GM21526 (cell line): ENCODE measurements at regions not wholly inside any gene's neighbourhood (a gene's known extent, or its start where the extent isn't known, plus 50 kb on each side); places are given as distances from the start of the nearest gene placed in this dataset.

Experiments
- ATAC-seq: cut with Tn5 transposase; IDR thresholded peaks from one replicate; pipeline ENCODE4 v1.9.1; 2021; ENCODE audit warnings: moderate library complexity; ENCODE audit not compliant: unreplicated experiment, low FRiP score

DNA sequence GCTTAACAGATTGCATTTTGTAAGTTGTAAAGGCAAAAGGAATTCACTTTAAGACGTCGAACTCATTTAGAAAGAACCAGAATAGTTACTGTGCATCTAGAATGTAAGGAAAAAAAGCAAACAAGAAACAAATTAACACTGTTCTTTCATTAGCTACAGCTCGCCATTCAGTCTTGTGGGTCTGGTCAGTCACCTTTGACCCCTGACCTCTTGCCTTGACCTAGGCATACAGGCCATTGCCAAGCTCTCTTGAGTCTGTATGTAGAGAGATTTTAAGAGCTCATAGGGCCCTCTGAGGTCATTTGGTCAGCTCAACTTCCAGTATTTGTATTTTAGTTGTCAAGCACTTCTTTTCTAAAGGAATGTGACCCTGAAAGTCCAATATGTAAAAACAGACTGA is 318.7 kb downstream of the DHX35 start:
- no peak for ATAC-seq

DNA sequence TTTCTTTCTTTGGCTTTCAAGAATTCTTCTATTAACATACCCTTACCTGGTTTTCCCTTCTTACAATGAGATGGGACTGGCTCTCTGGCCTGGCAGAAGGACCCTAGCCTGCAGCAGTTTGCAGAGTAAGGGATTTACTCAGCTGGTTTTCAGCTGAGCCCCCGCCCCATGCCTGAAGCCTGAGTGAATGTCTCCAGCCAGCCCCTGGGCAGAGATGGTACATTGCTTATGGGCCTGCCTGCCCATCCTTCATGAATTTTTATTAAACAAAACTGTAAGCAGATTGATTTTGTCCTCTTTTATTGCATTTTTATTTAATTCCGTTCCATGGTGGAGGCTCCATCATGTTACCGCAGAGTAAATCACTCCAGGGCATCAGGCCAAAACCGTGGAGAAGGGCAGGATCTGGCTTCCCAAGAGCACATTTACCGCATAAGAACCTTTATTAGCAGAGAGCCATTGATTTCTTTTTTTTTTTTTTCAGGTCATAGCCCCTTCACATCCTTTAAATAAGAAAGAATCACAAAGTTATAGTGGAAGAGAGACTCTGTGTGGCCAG is 316.2 kb downstream of the DHX35 start:
- ATAC-seq, result no peak

DNA sequence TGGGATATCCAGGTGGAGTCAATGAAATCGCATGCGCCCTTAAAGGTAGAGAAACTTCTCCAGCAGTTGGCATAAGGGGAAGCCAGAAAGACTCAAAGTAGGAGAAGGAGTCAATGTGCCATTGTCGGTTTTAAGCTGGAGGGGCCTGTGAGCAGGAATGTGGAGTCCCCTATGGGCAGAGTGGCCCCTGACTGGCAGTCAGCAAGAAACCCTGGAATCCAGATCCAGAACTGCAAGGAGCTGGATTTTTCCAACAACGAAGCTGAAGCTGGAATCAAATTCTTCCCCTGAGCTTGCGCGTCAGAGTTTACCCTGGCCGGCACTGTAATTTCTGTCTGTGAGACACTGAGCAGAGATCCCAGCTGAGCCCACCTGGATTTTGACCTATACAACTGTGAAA is 315.0 kb downstream of the DHX35 start:
- ATAC-seq, result no peak

DNA sequence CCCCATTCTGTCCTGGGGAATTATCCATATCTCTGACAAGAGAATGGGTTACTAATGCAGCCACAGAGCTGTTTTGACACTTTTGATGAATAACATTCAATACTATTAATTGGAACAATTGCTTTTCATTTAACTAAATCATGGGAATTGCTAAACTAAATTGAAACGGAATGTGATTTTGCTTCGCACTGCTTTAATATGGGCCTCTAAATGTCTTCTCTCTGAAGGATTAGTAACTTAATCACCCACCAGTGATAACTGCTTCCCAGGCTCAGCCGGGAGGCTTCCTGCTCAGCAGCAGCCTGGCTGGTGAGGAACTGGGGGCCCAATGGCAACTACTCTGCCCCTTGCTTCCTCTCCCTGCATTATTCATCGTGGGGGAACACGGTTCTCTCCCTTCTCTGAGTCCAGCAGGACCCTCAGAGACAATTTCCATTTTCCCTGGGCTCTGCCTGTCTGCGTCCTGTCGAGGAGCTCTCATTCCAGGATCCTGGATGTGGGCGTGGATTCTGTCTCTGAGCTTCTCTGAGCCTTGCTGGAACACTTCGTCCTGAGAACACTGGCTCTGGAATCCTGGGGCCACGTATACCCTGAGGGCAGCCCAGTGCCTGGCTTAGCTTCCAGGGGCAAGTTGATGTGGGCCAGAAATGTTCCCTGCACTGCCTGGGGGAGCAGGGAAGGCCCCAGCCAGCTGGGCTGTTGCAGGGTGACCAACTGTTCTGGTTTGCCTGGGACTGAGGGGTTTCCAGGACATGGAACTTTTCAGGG is 308.9 kb downstream of the DHX35 start:
- ATAC-seq, result no peak

DNA sequence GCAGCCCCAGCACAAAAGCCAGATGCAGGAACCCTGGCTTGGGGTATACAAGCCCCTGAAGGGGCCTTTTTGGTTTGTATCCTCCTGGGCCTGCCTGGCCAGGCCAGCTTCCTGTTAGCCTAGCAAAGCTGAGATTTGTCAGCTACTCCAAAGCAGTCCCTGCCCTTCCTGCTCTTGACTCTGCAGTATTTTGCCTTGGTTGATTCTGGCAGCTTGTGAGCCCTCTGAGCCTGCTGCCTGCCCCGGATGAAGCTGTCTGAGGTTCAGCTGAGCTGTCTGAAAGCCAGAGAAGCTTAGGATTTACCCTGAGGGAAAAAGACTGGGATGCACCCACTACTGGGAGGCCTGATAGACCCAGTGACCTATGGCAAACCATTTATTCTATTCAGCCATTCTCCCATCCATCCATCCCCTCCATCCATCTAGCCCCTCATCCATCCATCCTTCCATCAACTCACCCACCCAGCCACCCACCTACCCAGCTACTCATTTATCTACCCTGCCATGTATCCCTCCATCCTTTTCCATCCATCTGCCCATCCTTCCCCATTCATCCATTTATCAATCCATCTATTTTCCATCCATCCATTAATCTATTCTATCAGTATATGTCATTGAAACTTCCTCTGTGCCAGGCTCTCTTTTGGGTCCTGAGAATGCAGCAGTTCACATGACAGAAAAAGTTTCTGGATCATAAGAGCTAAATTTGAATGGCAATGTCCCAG is 307.5 kb downstream of the DHX35 start:
- no peak for ATAC-seq

DNA sequence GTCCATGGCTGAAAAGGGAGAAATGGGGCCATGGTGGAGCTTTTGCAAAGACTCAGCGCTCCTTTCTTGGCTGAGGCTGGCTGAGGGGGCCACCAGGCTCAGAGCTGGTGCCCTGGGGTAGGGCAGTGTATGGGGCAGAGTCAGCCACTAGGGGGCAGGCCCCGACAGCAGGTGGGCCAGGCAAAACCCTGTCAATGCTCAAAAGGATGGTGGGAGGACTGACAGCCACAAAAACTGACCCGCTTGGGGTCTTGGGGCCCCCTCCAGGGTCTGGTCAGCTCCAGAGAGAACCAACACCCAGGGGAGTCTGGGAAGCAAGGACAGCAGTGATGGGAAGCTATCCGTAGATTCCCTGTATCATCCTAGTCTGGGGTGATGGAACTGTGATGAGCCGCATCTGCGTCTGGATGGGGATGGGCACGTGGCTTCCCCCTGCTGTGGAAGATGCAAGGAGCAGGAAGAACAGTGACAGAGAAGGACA is 306.9 kb downstream of the DHX35 start:
- ATAC-seq, result peak; percentile 76

DNA sequence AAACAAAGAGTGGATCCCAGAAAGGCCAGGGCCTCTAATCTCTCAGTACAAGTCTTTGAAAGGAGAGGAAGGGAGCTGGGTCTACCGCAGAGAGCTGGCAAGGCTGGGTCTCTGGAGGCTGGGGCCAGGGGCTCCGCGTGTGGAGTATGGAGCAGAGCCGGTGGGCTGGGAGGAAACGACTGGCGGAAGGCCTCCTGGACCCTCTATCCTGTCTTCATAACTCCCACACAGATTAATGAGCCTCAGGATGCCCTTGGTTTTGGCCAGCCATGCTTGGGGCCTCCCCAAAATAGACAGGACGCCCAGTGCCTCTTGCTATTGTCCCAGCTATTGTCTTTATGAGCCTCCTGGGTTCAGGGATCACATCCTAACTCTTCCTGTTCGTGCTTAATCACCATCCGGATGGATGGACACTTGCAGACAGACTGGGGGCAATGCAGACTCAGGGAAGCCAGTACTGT is 306.4 kb downstream of the DHX35 start:
- ATAC-seq, result no peak

DNA sequence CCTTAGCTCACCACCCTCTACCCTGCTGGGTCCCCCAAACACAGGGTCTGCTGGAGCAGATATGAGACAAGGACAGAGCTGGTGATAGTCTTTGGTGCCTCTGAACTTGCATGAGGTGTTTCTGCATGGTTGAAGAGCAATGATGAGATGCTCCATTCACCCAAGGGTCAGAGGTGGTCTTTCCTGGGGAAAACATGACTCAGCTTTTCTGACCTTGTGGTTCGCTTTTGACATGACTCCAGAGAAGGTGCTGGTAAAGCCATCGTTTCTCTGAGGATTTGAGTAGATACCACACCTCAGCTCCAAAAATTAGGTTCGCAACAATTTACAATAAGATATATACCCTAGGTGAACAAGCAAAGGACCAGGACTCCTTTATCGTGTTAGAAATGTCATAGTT is 304.8 kb downstream of the DHX35 start:
- ATAC-seq, result no peak

DNA sequence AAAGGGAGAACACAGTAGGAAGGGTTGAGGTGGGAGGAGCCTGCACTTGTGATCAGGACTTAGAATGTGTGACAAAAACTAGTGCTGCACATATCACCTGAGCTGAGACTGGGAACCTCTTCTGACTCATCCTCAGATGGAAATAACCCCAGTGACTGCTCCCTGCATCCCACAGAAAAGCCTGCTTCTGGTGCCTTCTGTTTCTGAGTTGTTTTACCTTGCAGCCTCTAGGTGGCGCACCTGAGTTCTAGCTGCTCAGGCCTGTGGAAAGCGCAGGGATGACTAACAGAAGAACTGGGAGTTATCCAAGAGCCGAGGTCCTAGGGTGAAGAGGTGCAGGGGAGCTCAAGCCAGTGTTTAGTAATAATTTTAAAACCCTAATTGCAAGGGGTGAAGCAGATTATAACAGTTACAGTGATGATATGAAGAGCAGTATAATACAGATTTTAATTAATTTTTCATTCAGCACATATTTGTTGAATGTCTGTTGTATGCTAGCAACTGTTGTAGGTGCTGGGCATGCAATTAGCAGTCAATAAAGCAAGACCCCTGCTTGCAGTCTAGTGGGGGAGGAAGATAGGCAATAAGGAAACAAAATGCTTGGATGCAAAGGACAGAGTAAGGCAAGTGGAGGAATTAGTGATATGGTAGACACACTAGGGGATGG is 302.5 kb downstream of the DHX35 start:
- no peak for ATAC-seq

DNA sequence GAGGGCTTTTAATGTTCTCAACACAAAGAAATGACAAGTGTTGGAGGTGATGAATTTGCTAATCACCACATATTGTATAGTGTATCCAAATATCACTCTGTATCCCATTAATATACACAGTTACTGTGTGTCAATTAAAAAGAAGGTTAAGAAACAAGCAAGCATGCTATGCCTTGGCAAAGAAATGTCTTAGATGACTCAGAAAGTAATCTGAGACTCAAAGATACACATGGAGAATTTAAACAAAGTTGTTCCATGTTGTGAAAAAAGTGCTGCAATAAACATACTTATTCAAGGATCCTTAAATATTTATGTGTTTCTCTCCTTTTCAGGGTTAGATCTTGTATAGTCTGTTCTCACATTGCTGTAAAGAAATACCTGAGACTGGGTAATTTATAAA is 300.9 kb downstream of the DHX35 start:
- ATAC-seq, result no peak

DNA sequence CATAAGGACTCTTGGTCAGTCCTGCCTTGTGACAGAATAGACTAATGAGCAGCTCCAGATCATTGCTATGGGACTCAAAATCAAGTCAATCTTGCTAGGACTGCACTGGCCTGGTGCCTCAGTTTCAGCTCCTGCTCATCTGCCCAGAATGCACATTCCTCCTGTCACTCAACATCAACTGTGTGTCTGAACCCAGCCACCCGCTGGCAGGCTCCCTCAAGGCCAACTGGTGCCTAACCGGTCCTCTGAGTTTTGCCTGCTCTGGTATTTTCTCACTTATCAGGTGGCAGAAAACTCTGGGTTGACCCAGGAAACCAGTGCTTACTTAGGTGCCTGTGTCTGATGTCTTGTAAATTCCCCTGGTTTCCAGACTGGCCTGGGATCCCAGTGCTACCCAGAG is 297.7 kb downstream of the DHX35 start:
- ATAC-seq, result no peak

DNA sequence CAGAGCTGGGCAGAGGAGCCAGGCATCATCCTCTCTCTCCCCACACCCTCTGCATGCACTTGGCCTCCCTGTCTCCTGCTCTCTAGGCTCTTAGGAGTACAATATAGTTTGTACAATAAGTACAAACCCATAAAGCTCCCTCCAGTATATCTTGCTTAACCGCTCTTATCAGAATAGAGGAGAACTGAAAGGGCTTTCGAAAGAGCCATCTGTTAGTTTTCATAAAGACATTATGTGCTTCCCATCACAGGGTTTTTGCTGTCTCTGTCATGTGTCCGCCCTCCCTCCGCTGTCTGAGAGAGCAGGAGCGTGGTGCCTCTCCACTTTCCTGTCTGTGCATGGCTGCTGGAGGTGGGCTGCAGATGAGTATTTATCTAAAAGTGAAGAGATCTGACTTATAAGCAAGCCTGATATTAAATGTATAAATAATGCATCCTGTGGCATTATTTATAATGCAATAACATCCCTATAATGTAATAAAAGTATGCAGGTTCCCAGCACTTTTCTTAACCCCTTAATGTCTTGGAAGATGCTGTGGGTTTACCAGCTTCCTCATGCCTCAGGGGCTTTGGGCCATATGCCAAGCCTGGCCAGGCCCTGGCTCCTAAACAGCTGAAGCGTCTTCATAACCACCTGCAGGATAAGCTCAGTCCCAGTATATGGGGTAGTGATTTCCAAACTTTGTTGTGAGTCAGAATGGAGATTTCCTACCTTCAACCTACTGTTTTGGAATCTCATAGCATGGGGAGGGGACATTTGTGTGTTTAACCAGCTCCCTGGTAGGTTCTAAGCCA is 297.1 kb downstream of the DHX35 start:
- no peak for ATAC-seq

DNA sequence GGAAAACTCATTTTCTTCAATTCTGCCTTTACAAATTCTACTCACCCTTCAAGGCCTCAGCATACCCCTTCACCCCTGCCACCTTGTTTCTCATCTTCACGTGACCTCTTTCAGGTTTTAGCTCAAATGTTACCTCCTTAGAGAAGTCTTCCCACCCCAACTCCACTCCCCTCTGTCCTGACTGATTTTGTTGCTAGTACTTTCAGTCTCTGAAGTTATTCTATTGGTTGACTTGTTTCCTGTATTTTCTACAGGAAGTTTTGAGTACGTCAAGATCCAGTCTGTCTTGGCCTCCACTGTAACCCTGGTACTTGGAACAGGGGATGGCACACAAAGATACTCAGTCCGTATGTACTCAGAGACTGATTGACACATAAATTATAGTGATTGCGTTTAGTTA is 296.1 kb downstream of the DHX35 start:
- no peak for ATAC-seq

DNA sequence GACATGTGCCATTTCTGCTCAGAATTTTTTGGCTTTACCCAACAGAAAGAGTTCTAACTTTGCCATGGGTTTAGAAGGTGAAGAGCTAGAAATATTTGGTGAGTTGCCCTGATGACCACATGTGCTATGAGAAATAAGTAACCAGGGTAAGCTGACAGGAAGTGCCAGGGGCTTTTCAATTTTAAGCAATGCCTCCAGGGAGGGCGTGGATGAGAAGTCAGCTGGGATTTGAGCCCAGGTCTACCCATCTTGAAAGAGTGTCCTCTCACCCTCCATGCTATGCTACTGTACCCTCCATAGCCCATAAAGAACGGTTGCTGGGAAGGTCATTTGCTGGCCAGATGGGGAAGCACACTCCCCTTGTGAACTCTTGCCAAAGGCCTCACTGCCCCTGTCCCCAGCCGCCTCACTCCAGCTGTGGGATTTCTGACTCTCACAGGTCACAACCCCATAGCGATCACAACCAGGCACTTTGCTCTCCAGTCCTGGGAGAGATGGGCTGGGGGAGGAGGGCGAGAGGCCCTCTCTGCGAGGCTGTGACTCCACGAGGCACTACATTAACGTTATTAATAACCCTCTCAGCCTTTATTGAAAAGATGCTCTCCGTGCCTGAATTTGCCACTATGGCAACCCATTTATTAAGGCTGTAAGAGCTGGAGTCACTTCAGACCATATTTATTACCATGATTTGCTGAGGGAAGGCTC is 291.1 kb downstream of the DHX35 start:
- no peak for ATAC-seq

DNA sequence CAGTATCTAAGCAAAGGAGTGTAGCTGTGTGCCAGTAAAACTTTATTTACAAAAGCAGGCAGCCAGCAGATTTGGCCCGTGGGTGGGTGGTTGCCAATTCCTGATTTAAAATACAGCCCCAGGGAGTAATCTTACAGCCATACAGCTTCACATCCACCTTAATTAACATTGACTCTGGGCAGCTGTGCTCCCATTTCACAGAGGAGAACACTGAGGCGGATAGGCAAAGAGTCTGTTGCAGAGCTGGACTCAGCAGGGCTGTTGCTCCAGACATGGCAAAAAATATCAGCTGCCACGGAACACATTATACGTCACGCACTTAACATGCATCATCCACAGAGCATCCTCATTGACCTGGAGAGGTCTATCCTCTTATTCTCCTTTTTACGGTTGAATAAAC is 289.9 kb downstream of the DHX35 start:
- ATAC-seq, result no peak

DNA sequence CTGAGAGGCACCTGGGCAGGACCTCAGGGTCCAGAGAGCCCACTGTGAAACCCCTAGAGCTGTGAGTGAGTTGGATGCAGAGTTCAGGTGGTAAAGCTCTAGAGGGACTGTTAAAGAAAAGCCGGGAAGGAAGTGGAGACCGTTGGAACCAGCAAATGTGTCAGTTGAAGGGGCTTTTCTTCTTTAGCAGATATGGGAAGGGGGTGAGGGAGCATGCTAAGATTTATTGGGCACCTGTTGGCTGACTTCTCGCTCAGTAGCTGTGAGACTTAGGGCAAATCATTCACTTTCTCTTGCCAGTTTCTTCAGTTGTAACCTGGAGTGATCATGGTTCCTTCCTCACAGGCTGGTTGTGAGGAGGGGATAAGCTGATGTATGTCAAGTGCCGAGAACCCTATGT is 287.7 kb downstream of the DHX35 start:
- no peak for ATAC-seq

DNA sequence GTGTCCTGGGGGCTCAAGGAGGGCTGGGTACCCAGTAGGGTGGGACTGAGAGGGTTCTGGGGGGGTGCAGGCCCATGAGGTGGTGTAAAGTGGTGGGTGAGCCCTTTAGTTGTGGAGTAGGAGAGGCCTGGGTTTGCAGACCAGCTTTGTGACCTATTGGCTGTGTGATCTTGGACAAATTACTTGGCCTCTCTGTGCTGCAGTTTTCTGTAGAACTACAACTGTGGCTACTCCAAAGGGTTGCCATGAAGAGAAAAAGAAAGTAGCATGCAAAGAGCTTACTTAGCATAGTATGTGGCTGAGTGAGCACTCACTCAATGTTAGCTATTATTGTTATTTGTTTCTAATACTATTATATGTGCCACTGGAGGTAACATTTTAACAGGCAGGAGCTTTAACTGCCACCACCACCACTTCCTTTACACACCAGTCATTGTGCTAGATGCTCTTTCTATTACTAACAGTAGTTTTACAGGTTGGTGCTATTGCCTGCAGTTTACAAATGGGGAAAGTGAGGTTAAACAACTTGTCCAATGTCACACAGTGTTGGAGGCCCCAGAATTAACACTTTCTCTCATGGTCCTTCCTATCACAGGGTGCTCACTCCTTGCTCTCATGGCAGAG is 286.8 kb downstream of the DHX35 start:
- ATAC-seq, result no peak

DNA sequence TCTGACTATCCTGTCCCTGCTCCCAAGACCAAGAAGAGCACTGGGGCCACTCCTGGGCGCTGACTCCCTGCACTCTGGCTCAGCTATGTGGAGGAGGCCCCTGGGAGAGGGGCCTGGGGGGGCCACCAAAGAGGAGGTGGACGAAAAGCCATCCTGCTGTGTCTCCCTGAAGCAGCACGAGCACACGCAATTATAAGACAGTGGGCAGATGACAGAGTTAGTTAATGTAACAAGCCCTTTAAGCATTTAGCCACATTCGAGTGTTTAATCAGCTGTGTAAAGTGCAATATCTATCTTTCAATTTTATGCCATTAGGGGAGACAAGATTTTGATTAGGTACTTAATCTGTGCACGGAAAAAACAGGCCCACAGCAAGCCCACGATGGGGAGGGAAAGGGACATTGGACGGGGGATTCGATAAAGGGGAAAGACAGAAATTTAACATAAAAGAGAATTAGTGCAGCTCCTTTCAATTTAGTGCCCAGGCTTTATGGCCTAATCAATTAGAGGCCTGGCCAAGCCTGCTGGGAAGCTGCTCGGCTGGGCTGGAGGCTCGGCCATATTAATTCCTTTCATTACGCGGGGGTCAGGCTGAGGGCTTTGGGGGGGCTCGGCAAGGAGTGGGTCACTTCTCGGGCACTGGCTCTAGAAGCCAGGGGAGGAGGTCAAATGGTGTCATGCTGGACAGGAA is 286.2 kb downstream of the DHX35 start:
- no peak for ATAC-seq

DNA sequence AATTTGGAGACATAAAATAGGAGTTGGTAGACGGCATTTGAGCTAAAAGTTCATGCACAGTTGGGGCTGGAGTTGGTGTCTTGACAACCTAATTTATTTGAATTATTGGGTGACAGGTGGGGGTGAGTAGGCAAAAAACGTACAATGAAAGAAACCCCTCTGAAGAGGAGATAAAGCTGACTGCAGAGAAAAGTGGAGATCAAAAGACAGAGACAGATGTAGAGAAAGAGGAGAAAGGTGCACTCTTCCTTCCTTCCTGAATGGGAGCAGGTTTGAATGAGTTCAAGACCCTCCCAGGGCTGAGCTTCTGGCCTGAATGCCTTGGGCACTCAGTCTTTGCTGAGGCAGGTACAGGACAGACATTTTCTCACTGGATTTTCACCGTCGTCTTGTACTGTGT is 284.3 kb downstream of the DHX35 start:
- no peak for ATAC-seq
